MM.1S (cell line): ENCODE measurements at regions not wholly inside any gene's neighbourhood (a gene's known extent, or its start where the extent isn't known, plus 50 kb on each side); places are given as distances from the start of the nearest gene placed in this dataset.

Experiments used
- DNase-seq: peaks from one replicate; pipeline ENCODE4 v3.0.0-alpha.2; 2015
- H2AFZ ChIP-seq: fragments of 300-600 bp; sonication (generic); 2 replicates; pipeline ENCODE4 v1.6.0; 2016; ENCODE audit warnings: antibody characterized with exemption, low read length
- H3F3A ChIP-seq: fragments of 300-600 bp; sonication (generic); 2 replicates; pipeline ENCODE4 v1.6.1; 2016; ENCODE audit warnings: mild to moderate bottlenecking, antibody characterized with exemption, low read length, moderate library complexity, mixed read lengths; ENCODE audit not compliant: insufficient read depth
- H3K27ac ChIP-seq: fragments of 300-600 bp; sonication (generic); 2 replicates; pipeline ENCODE4 v1.5.1; 2016; ENCODE audit warnings: mild to moderate bottlenecking, low read length
- H3K27me3 ChIP-seq: fragments of 300-600 bp; sonication (generic); replicated peaks from 2 replicates; pipeline ENCODE4 v1.6.0; 2016; ENCODE audit warnings: low read length; ENCODE audit not compliant: insufficient read depth
- H3K36me3 ChIP-seq: fragments of 300-600 bp; sonication (generic); replicated peaks from 2 replicates; pipeline ENCODE4 v1.6.1; 2016; ENCODE audit warnings: mild to moderate bottlenecking, low read length, mixed read lengths; ENCODE audit not compliant: insufficient read depth
- H3K4me1 ChIP-seq: fragments of 300-600 bp; sonication (generic); 2 replicates; pipeline ENCODE4 v1.6.1; 2016; ENCODE audit warnings: low read length, mixed read lengths
- H3K4me2 ChIP-seq: fragments of 300-600 bp; sonication (generic); 2 replicates; pipeline ENCODE4 v1.6.0; 2016; ENCODE audit warnings: low read depth, low read length
- H3K4me3 ChIP-seq: fragments of 300-600 bp; sonication (generic); 2 replicates; pipeline ENCODE4 v1.5.1; 2016; ENCODE audit warnings: low read length, mixed read lengths
- H3K79me2 ChIP-seq: fragments of 300-600 bp; sonication (generic); 2 replicates; pipeline ENCODE4 v1.6.1; 2016; ENCODE audit warnings: mixed run types, low read length, mixed read lengths
- H3K9ac ChIP-seq: fragments of 300-600 bp; sonication (generic); 2 replicates; pipeline ENCODE4 v1.6.1; 2016; ENCODE audit warnings: low read length, mixed read lengths
- H3K9me2 ChIP-seq: fragments of 300-600 bp; sonication (generic); replicated peaks from 2 replicates; pipeline ENCODE4 v1.6.1; 2016; ENCODE audit warnings: mild to moderate bottlenecking, low read length, mixed read lengths; ENCODE audit not compliant: insufficient read depth
- H3K9me3 ChIP-seq: fragments of 300-600 bp; sonication (generic); replicated peaks from 2 replicates; pipeline ENCODE4 v1.6.1; 2016; ENCODE audit warnings: mild to moderate bottlenecking, low read length, mixed read lengths; ENCODE audit not compliant: insufficient read depth
- H4K20me1 ChIP-seq: fragments of 300-600 bp; sonication (generic); 2 replicates; pipeline ENCODE4 v1.6.1; 2016; ENCODE audit warnings: mild to moderate bottlenecking, low read length, moderate library complexity, mixed read lengths; ENCODE audit not compliant: insufficient read depth
- CTCF ChIP-seq: fragments of 300-600 bp; sonication (generic); IDR thresholded peaks from 2 replicates; pipeline ENCODE4 v1.5.1; 2016; ENCODE audit warnings: antibody characterized with exemption, low read length, mixed read lengths
- EZH2 ChIP-seq: fragments of 300-600 bp; sonication (generic); optimal IDR thresholded peaks from 2 replicates; pipeline ENCODE3; 2017; ENCODE audit warnings: low read depth, mild to moderate bottlenecking, antibody characterized with exemption, low read length, mixed read lengths
- EZH2phosphoT487 ChIP-seq: fragments of 300-600 bp; sonication (generic); IDR thresholded peaks from 2 replicates; pipeline ENCODE4 v1.6.1; 2018; ENCODE audit warnings: antibody characterized with exemption, low read length

- no peaks in the 10 kb centered on the region for H3K79me2 ChIP-seq
- H3K9me3 ChIP-seq, result no peaks in the 10 kb centered on the region
- no peaks in the 10 kb centered on the region for H3K36me3 ChIP-seq
- no peak for TF ChIP-seq CTCF
- TF ChIP-seq EZH2phosphoT487, result no peak
- TF ChIP-seq EZH2, result no peak
- no peaks in the 10 kb centered on the region for H4K20me1 ChIP-seq
- no peaks in the 10 kb centered on the region for H3K4me1 ChIP-seq
- no peaks in the 10 kb centered on the region for H3K9me2 ChIP-seq
- H3K4me3 ChIP-seq, result no peak overlapping the region
- H3K27ac ChIP-seq, result no peak overlapping the region
- no peak overlapping the region for H3K9ac ChIP-seq
- no peak overlapping the region for H2AFZ ChIP-seq
- H3K4me2 ChIP-seq, result no peak overlapping the region
- H3F3A ChIP-seq, result no peaks in the 10 kb centered on the region
- DNase-seq, result no peak
- no peaks in the 10 kb centered on the region for H3K27me3 ChIP-seq
Observed at GRCh38 chr17:52388941-52389340, 230.4 kb upstream of the CA10 start.

GRCh38 chr17:52384695-52385094 is 226.2 kb upstream of the CA10 start:
- H3F3A ChIP-seq, result no peaks in the 10 kb centered on the region
- H3K4me3 ChIP-seq, result no peak overlapping the region
- no peak overlapping the region for H3K9ac ChIP-seq
- DNase-seq, result no peak
- H3K27me3 ChIP-seq, result no peaks in the 10 kb centered on the region
- H2AFZ ChIP-seq, result no peak overlapping the region
- H3K9me3 ChIP-seq, result no peaks in the 10 kb centered on the region
- no peak for TF ChIP-seq EZH2phosphoT487
- no peak for TF ChIP-seq CTCF
- TF ChIP-seq EZH2, result no peak
- no peaks in the 10 kb centered on the region for H3K9me2 ChIP-seq
- H3K27ac ChIP-seq, result no peak overlapping the region
- H3K79me2 ChIP-seq, result no peaks in the 10 kb centered on the region
- H3K4me1 ChIP-seq, result no peaks in the 10 kb centered on the region
- no peak overlapping the region for H3K4me2 ChIP-seq
- H4K20me1 ChIP-seq, result no peaks in the 10 kb centered on the region
- H3K36me3 ChIP-seq, result no peaks in the 10 kb centered on the region

- TF ChIP-seq EZH2 (no peak), EZH2phosphoT487 (no peak), CTCF (peak; percentile 85)
- no peaks in the 10 kb centered on the region for H3K4me1 ChIP-seq
- H3K9me3 ChIP-seq, result no peaks in the 10 kb centered on the region
- no peaks in the 10 kb centered on the region for H3K79me2 ChIP-seq
- peak; percentile 67 for DNase-seq
- H3K27me3 ChIP-seq, result no peaks in the 10 kb centered on the region
- H3K9ac ChIP-seq, result no peak overlapping the region
- no peaks in the 10 kb centered on the region for H3F3A ChIP-seq
- H4K20me1 ChIP-seq, result no peaks in the 10 kb centered on the region
- H3K9me2 ChIP-seq, result no peaks in the 10 kb centered on the region
- no peak overlapping the region for H3K4me3 ChIP-seq
- H3K27ac ChIP-seq, result no peak overlapping the region
- no peak overlapping the region for H2AFZ ChIP-seq
- H3K36me3 ChIP-seq, result no peaks in the 10 kb centered on the region
- H3K4me2 ChIP-seq, result no peak overlapping the region
Observed at GRCh38 chr17:52383493-52384100, 225.1 kb upstream of the CA10 start.
